ENCODE measurements at regions not wholly inside any gene's neighbourhood (a gene's known extent, or its start where the extent isn't known, plus 50 kb on each side); places are given as distances from the start of the nearest gene placed in this dataset.
"Not testable (repeated sequence)": the region's sequence is repeated elsewhere in the genome, so short reads cannot be mapped to it uniquely, and the experiment has no call there.

- DNase-seq = no peak
Observed at GRCh38 chr12:9406564-9407424, 198.6 kb upstream of the PZP start.

- no peak for DNase-seq
Observed at GRCh38 chr12:9405886-9406563, 197.8 kb upstream of the PZP start.

- DNase-seq = no peak
Observed at GRCh38 chr12:9404469-9405260, 196.5 kb upstream of the PZP start.

- DNase-seq = no peak
Observed at GRCh38 chr12:9404031-9404430, 195.8 kb upstream of the PZP start.

GRCh38 chr12:9402432-9403040 lies 194.3 kb upstream of the PZP start:
- not testable (repeated sequence) for DNase-seq

GRCh38 chr12:9396367-9396766 lies 188.2 kb upstream of the PZP start:
- DNase-seq = not testable (repeated sequence)

- not testable (repeated sequence) for DNase-seq
Observed at GRCh38 chr12:9395220-9395619, 187.0 kb upstream of the PZP start.

GRCh38 chr12:9392842-9393241 lies 184.6 kb upstream of the PZP start:
- DNase-seq = no peak

GRCh38 chr12:9391815-9392214 lies 183.6 kb upstream of the PZP start:
- DNase-seq = no peak

- DNase-seq = no peak
Observed at GRCh38 chr12:9390761-9391160, 182.6 kb upstream of the PZP start.

GRCh38 chr12:9389796-9390195 lies 181.6 kb upstream of the PZP start:
- DNase-seq = no peak

- no peak for DNase-seq
Observed at GRCh38 chr12:9388379-9388778, 180.2 kb upstream of the PZP start.

GRCh38 chr12:9387450-9387849 lies 179.3 kb upstream of the PZP start:
- DNase-seq = no peak

- no peak for DNase-seq
Observed at GRCh38 chr12:9383585-9383984, 175.4 kb upstream of the PZP start.

- DNase-seq = no peak
Observed at GRCh38 chr12:9381619-9382018, 173.4 kb upstream of the PZP start.

- no peak for DNase-seq
Observed at GRCh38 chr12:9380650-9381049, 172.5 kb upstream of the PZP start.

- no peak for DNase-seq
Observed at GRCh38 chr12:9379023-9379742, 171.0 kb upstream of the PZP start.

- DNase-seq = no peak
Observed at GRCh38 chr12:9378430-9378835, 170.2 kb upstream of the PZP start.

GRCh38 chr12:9372202-9372601 lies 164.0 kb upstream of the PZP start:
- no peak for DNase-seq

GRCh38 chr12:9367828-9368227 lies 159.6 kb upstream of the PZP start:
- no peak for DNase-seq

- DNase-seq = no peak
Observed at GRCh38 chr12:9367201-9367600, 159.0 kb upstream of the PZP start.

GRCh38 chr12:9365296-9365695 lies 157.1 kb upstream of the PZP start:
- no peak for DNase-seq
